ENCODE measurements at regions not wholly inside any gene's neighbourhood (a gene's known extent, or its start where the extent isn't known, plus 50 kb on each side); places are given as distances from the start of the nearest gene placed in this dataset.

GRCh38 chr9:86697213-86697612 is 250.1 kb downstream of the GAS1 start:
- TF ChIP-seq CTCF (IDR thresholded peaks at IDR 0.05; ENCODE audit: insufficient read depth, low read depth, low read length) (no peak), EZH2 (IDR thresholded peaks at IDR 0.05; ENCODE audit: insufficient read depth, low read length) (no peak)

Data from astrocyte (in vitro differentiated cells and primary cell).